ENCODE measurements at regions not wholly inside any gene's neighbourhood (a gene's known extent, or its start where the extent isn't known, plus 50 kb on each side); places are given as distances from the start of the nearest gene placed in this dataset.
A peak's percentile ranks its signal among the peaks of the same experiment; 100 is the strongest.
"Not testable (repeated sequence)": the region's sequence is repeated elsewhere in the genome, so short reads cannot be mapped to it uniquely, and the experiment has no call there.

DNA sequence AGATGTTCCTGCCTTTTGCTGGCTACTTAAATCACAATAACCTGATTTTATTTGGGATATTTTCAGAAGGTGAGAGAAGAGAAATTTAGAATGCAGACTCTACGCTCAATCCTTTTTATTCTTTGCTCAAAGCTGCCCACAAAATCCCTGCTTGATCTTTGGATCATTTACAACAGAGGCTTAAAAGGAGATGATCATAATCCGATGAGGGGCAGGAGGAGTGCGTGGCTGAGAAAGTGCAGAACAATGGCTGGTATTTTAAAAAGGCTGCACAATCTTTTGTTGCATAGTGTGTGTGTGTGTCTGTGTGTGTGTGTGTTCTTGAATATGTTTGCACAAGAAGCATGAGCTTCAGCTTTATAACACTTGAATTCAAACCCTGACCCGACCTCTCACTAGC, 256.3 kb upstream of the MYT1L start:
- no peak for DNase-seq (ENCODE audit: low spot score)
- intact Hi-C loops (cut with DNase I) = no loop called here

DNA sequence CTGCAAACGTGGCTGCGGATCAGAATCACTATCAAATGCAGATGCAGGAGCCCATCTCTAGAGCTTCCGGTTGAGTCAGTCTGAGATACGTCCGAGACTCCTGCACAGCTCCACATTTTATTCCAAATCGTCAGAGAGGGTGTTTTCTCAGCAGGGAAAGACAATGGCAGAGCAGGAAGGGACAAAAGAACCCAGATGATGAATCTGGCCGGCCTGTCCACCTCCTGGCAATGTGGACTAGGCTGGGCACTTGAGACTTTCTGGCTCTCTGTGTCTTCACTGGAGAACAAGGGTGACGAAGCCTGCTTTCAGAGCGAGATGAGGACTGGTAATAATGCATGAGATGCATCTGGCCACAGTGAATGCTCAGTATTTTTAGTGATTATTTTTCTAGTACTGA, 255.9 kb upstream of the MYT1L start:
- intact Hi-C loops (cut with DNase I) = no loop called here
- no peak for DNase-seq (ENCODE audit: low spot score)

DNA sequence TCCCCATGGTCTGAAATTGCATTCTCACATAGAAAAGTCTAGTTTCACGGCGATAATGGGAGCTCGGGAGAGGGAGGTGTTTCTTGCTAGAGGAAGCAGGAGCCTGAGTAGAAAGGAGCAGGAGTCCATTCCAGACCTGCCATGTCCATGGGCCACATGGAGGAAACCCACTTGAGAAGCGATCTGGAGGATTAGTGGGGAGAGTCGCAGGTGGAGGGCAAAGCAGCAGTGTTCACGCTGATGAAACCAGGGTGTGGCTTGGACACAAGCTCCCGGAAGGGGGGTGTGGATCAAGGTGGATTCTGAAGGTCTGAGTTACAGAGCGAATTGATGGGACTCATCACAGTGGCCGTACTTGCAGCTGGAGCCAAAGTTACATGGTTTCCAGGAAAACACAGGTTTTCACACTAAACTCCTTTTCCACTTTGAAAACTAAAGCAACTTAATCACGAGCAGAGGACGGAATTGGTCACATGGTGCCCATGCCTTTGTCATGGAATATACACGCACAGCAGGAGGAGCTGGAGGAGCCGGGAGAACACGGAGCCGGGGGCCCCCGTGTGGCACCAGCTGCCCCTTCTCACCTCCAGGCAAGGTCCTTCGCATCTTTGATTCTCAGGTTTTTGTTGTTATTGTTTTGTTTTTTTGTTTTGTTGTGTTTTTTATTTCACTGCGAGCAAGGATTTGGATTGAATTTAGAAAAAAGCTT, 255.1 kb upstream of the MYT1L start:
- DNase-seq (ENCODE audit: low spot score) = no peak
- intact Hi-C loops (cut with DNase I) = no loop called here

DNA sequence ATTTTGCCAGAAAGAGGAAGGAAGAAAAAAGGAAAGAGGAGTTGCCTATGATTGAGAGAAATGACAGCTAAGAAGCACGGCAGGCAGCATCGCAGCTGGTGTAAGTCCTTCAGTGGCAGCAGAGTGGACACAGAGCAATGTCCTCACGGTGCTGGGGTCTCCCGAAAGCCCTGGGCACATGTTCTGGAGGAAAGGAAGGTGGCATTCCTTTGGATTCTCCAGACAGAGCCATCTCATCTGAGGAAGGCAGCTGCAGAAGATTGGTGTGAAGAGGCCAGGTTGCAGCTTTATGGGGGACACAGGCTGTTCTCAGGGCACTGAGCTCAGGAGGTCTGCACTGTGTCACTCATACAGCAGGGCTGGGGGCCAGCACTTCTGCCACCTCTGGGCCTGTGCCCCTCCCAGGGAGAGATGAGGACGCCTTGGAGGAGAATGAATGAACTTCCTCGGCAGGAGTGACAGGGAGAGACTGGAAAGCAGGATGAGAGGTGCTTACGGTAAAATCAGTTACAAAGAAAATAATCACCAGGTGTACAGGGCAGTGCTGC, 252.0 kb upstream of the MYT1L start:
- peak; percentile 41 for DNase-seq (ENCODE audit: low spot score)

DNA sequence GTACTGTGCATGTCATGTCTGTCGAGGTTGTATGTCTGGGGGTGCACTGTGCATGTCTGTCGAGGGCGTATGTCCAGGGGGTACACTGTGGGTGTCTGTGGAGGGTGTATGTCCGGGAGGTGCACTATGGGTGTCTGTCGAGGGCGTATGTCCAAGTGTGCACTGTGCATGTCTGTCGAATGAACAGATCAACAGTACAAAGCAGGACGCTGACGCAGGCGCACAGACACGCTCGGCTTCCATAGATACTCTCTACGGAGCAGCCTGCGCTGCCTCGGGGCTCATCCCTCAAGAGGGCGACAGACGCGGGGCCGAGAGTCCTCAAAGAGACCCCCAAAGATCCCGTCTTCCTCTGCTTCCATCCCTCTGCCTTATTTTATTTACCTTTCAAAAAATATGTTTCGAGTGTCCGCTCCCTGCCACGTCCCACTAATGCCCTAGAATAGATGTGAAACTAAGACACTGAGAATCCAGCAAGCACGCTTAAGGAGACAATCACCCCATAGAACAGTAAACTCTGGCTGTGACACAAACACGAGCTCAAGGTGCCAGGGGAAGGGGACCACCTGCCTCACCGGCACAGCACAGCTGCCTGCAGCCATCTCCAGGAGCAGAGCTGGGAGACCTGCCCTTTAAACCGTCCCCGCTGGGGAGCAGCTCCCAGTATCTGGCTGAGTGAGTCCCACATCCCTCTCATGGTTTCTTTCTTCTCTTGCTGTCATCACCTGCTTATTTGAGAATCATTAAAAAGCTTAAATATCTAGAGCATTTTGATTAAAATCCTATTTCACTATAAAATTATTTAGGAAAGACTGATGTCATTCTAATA, 250.5 kb upstream of the MYT1L start:
- intact Hi-C loops (cut with DNase I) = no loop called here
- no peak for DNase-seq (ENCODE audit: low spot score)

More for the DNA sequence above, 252.0 kb upstream of the MYT1L start:
- intact Hi-C loops (cut with DNase I) = no loop called here

DNA sequence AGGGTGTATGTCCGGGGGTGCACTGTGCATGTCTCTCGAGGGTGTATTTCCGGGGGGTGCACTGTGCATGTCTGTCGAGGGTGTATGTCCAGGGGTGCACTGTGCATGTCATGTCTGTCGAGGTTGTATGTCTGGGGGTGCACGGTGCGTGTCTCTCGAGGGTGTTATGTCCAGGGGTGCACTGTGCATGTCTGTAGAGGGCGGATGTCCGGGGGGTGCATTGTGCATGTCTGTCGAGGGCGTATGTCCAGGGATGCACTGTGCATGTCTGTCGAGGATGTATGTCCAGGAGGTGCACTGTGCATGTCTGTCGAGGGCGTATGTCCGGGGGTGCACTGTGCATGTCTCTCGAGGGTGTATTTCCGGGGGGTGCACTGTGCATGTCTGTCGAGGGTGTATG, 249.8 kb upstream of the MYT1L start:
- intact Hi-C loops (cut with DNase I); DNase-seq (ENCODE audit: low spot score): not testable (repeated sequence)

DNA sequence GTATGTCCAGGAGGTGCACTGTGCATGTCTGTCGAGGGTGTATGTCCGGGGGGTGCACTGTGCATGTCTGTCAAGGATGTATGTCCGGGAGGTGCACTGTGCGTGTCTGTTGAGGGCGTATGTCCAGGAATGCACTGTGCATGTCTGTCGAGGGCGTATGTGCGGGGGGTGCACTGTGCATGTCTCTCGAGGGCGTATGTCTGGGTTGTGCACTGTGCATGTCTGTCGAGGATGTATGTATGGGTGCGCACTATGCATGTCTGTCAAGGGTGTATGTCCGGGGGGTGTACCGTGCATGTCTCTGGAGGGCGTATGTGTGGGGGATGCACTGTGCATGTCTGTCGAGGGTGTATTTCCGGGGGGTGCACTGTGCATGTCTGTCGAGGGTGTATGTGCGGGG, 249.3 kb upstream of the MYT1L start:
- DNase-seq (ENCODE audit: low spot score) = no peak
- intact Hi-C loops (cut with DNase I) = no loop called here

DNA sequence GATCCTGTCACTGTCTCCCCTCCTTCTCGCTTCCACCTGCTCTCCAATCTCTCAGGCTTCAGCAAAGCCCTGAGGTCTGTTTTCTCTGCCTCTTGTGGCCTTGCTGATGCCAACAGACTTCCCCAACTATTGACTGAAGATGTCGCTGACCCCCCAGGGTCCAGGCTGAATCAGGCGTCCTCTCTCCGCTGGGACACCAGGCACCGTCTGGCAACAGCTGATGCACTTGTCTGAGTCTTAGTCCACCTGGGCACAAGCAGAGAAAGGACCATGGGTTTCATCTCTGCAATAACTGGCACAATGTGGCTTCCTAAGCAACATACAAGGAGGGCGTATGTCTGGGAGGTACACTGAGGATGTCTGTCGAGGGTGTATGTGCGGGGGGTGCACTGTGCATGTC, 248.7 kb upstream of the MYT1L start:
- DNase-seq (ENCODE audit: low spot score) = peak; percentile 51
- intact Hi-C loops (cut with DNase I) = no loop called here

DNA sequence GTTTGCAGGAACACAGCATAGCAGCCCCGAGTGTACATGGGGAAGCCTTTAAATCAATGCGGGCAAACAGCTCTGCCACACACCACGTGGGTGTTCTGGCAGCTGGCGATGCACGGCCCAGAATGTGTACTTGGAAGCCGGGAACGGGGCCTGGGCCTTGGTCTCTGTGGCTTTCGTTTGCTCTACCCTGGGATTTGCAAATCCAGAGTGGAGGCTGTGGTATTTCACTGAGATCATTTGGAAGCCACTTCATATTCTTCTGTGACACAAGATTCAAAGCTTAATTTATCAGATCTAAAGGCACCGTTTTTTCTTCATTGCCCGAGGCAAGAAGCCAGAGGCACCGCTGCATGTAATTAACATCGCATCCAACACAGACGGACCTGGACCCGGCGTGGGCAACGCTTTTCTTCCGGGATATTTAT, 246.3 kb upstream of the MYT1L start:
- no peak for DNase-seq (ENCODE audit: low spot score)
- intact Hi-C loops (cut with DNase I) = no loop called here

DNA sequence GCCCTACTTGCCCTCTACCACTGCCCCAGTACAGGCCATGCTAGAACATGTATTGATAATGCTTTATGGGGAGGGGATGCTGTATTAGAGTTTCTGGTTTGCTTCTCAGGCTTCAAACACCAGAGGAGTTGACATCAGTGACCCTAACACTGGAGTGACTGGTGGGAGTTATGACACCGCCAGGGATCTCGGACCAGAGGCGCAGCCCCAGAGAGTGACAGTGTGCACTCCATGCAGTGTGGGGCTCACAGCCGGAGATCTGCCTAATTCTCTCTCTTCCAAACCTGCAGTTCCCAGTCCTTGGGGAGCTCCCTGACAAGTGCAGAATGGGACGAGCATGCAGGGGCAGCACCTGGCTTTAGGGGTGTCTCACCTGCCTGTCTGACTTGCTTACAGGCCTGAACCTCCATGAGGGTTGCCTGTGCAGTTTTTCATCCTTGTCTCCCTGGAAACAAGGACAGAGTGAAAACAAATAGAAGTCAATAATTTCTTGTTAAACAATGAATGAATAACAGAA, 244.9 kb upstream of the MYT1L start:
- intact Hi-C loops (cut with DNase I) = no loop called here
- no peak for DNase-seq (ENCODE audit: low spot score)

DNA sequence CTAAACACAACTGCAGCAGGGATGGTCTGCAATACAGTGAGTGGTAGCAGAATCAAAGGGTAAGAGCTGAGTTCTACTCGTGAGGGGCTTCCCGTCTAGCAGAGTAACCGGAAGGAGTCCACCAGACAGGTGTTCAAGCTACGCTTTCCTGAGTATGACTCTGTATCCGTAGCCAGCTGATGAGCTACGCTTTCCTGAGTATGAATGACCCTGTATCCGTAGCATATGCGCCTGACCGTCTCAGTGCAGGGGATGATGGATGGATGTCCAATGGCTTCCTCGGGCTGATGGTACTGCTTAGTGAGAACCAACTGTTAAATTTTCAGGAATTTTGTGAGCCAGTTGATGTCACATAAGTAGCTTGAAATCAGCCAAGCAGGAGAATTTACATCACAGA, 244.1 kb upstream of the MYT1L start:
- intact Hi-C loops (cut with DNase I) = no loop called here
- DNase-seq (ENCODE audit: low spot score) = no peak

DNA sequence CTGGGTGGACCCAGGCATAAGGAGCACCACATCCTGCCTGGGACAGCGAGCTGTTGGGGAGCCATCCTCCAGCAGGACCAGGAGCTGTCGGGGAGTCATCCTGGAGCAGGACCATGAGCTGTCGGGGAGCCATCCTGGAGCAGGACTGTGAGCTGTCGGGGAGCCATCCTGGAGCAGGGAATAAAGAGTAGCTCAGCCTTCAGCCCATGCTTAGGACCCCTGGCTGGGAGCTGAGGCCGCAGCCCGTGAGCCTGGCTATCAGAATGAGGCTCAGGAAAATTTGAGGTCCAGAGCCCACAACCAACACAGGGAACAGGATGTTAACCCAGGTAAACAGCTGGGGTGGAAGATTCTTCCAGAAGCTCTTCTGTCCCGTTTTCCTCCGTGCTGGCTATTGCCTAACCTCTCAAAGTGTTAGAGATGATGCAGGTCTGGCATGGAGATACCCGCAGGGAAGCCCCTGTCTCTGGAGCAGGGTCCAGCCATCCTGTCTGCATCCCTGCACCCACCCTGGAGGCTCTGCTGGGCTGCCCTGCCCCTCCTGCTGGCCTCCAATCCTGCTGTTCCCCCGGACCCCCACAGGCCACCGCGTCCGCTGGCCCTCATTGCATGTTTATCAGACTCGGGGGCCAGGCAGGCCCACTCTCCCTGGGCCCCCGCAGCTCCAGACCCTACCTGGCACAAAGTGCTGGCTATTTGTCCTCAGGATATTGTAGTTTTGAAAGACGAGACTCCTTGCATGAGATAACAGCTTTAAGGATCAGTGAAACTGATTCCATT, 243.5 kb upstream of the MYT1L start:
- DNase-seq (ENCODE audit: low spot score) = no peak
- intact Hi-C loops (cut with DNase I) = no loop called here

DNA sequence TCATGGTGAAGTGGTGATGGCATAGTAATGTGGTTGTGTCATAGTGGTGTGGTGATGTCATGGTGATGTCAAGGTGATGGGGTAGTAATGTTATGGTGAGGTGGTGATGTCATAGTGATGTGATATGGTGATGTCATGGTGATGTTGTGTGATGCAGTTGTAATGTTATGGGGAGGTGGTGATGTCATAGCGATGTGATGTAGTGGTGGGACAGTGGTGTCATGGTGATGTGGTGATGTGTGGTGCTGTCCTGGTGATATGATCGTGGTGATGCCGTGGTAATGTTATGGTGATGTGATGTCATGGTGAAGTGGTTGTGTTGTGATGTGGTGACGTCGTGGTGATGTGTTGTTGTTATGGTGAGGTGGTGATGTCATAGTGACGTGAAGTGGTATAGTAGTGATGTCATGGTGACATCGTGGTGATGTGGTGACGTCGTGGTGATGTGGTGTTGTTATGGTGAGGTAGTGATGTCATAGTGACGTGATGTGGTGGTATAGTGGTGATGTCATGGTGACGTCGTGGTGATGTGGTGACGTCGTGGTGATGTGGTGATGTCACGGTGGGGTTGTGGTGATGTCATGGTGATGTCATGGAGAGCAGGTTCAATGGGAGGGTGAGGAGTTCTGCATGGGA, 242.7 kb upstream of the MYT1L start:
- DNase-seq (ENCODE audit: low spot score) = no peak
- intact Hi-C loops (cut with DNase I) = no loop called here

DNA sequence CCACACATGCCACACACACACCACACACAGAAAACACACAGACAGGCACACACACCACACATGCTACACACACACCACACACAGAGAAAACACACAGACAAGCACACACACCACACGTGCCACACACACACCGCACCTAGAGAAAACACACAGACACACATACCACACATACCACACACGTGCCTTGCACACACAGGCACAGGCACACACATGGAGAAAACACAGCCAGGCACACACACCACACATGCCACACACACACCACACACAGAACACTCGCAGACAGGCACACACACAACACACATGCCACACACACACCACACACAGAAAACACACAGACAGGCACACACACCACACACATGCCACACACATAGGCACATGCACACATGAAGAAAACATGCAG, 242.1 kb upstream of the MYT1L start:
- intact Hi-C loops (cut with DNase I) = no loop called here
- no peak for DNase-seq (ENCODE audit: low spot score)

DNA sequence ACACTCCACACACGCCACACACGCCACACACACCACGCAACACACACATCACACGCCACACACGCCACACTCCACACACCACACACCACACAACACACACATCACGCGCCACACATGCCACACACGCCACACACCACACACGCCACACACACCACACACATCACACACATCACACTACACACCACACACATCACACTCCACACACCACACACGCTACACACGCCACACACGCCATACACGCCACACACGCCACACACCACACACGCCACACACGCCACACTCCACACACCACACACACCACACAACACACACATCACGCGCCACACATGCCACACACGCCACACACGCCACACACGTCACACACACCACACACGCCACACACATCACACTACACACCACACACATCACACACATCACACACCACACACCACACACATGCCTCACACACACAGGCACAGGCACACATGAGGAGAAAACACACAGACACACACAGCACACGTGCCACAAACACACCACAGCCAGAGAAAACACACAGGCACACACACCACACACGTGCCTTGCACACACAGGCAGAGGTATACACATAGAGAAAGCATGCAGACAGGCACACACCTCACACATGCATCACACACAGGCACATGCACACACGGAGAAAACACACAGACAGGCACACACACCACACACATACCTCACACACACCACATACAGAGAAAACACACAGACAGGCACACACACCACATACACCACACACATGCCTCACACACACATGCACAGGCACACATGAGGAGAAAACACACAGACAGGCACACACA, 241.5 kb upstream of the MYT1L start:
- intact Hi-C loops (cut with DNase I) = no loop called here
- DNase-seq (ENCODE audit: low spot score) = no peak

DNA sequence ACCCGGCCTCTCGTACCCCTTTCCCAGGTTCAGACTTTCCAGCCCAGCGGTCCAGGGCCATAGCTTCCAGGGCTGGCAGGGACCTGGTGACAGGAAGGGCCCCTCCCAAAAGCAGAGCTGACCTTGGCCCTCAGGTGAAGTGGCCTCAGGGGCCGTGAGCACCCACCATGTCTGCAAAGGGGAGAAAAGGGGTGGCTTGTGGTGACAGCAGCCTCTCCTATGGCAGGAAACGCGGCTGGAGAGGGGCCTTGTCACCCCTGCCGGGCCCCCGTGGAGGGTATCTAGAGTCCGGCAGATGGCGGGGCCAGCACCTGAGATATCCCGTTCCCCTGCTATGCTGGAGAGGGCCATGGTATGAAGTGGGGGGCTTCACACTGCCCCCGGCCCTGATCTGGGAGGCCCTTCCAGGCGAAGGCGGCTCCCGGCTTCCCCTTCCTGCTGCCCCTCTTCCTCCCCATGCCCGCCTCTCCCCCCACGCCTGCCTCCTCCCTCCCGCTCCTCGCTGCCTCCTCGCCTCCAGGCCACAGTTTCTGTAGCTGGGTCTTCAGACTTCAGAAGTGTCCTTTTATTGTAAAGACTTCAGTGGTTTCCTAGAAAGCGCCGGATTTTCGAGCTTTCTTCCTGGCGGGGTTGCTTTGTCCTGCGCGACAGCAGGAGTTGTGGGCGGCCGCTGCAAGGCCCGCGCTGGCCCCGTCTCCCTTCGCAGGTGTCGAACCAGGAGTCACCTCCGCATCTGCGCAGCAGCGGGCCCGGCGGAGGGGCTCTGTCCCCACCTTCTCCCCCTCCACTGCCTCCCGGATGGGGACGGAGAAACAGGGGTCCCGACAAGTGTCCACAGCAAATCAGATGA, 240.5 kb upstream of the MYT1L start:
- intact Hi-C loops (cut with DNase I) = no loop called here
- DNase-seq (ENCODE audit: low spot score) = no peak

DNA sequence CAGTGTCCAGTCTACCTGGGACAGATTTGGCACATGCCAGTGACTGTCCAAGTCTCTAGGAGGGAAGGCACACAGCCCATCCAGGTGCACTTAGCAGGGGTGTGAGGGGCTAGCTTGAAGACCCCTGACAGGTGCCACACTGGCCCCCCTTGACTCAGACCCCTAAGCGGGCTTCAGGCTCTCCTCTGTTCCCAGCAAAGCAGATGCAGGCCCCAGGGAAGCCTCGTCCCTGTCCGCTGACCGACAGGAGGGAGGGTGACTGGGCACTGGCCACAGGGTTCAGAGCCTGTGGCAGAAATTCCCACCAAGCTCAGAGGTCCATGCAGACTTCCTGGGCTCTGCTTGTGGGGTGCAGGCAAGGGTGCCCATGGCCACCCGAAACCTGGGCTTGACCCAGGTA, 239.8 kb upstream of the MYT1L start:
- DNase-seq (ENCODE audit: low spot score) = no peak
- intact Hi-C loops (cut with DNase I) = no loop called here

DNA sequence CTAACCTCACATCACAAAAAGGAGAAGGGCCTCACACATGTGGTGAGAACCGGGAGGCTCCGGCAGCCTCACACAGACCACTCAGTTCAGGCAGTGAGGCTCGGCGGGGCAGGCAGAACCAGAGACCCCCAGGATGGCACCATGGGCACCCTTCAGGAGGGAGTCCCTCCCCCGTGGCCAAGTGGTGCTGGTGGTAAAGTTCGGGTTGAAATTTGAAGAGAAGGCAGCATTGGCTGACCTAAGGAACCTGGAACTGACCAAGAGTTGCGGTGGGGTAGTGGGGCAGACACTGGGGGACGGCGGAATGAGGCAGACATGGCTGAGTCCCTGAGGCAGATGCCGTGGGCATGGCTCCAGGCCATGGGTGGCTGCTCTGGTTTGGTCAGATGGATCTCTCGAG, 239.3 kb upstream of the MYT1L start:
- intact Hi-C loops (cut with DNase I) = no loop called here
- no peak for DNase-seq (ENCODE audit: low spot score)

Data from cardiac septum (tissue), 1 donor.